NCI-H748 (cell line): ENCODE measurements at regions not wholly inside any gene's neighbourhood (a gene's known extent, or its start where the extent isn't known, plus 50 kb on each side); places are given as distances from the start of the nearest gene placed in this dataset.

Experiments
- DNase-seq: peaks from one replicate; lab custom pipeline; 2025; ENCODE audit not compliant: unreplicated experiment; lab: John Stamatoyannopoulos, UW

DNA sequence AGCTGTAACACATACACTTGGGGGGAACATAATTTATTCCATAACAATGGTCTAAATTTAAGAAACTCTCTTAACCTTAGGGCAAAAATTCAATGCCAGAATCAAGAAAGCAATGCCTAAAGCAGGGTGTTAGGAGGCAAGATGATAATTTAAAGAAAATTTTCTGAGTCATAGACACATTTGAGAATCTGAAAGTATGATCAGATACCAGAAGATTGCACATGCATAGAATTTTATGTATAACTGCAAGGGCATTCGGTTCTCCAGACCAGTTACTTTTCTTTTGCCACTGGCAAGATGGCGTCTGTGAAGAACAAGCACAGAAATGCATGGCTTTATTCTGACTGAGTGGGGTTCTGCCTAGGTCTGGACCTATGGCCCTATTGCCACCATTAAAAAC, 64.4 kb upstream of the IPO9 start:
- DNase-seq = no peak

DNA sequence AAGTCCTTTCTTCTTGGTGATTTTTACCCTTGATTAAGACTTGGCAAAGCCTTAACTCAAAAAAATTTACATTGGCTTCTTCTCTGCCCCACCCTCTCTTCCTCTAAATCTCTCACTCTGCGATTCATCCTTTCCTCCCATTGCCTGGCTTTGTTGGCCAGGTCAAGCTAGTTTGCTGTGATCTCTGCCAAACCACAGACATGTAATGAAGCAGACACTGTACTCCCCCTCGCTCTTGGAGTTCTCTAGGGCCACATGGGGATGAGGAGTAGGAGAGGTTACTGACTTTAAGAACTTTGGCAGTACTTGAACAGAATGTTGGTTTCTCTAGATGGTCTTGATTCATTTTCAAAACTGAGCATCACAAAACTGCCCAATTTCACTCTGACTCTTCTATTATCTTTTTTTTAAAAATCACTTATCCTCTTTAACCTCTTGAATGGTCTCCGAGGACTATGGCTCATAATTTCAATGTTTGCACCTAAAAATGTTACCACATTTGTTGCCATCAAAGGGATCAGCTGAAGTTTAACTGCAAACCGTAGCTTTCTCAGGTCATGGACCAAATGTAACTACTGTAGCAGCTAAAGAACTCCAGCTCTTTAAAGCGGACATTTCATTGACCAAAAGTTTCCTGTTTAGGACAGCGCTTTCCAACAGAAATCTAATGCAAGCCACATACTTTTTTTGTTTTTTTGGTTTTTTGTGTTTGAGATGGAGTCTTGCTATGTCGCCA, 62.7 kb upstream of the IPO9 start:
- DNase-seq = no peak

GRCh38 chr1:201767339-201767738, 61.6 kb upstream of the IPO9 start:
- DNase-seq = no peak

DNA sequence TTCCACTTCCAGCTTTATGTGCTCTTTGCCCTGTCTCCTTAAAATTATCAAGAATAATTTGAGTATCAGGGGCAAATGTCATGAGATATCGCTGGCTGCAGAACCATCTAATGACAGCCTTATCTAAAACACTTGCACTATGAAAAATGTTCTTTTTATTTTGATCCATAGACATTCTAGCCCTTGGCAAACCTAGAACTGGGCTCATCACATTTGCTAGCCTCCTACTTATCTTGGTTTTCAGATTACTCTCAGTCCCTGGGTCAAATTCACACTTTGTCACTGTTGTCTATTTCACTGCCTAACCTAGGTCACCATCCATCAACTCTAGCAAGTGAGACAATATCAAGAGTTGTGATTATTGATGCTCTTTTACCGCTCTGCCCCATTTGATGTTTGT, 59.9 kb upstream of the IPO9 start:
- DNase-seq = no peak

DNA sequence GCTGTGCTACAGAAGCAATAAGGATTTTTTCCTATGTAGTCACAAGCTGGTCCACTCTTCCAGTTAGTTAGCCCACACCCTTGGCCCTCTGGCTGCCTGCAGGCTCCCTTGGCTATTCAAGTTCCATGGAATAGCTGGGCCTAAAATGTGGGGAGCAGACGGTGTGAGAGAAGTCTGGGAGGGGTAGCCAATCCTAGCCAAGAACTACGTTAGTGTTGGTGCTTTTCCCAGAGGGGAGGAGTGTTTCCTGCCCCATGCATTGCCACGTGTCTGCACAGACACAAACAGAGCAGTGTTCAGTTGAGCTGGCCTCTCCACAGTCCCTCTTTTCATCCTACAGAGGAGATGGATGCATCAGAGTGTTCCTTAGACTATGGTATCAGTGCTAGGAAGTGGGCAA, 59.0 kb upstream of the IPO9 start:
- DNase-seq = no peak

GRCh38 chr1:201771466-201771865, 57.5 kb upstream of the IPO9 start:
- no peak for DNase-seq

- DNase-seq = no peak
Observed at GRCh38 chr1:201772178-201772577, 56.8 kb upstream of the IPO9 start.

DNA sequence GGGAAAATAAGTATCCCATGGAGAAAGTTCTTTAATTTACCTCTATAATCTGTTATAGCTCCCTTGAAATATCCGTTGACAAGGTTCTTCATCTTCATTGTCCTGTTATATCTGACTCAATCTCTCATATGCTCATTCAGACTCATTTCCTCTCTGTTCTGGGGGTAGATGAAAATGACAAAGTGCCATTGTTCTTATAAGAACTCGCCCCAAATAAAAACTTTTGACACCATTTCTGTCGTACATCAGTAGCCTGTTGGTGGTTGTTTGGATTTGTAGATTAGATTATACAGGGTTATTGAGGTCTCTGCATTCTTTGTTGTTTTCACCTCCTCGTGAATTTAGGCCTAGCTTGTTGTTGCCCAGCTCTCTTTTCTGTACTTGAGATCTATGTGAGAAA, 55.2 kb upstream of the IPO9 start:
- DNase-seq = no peak

DNA sequence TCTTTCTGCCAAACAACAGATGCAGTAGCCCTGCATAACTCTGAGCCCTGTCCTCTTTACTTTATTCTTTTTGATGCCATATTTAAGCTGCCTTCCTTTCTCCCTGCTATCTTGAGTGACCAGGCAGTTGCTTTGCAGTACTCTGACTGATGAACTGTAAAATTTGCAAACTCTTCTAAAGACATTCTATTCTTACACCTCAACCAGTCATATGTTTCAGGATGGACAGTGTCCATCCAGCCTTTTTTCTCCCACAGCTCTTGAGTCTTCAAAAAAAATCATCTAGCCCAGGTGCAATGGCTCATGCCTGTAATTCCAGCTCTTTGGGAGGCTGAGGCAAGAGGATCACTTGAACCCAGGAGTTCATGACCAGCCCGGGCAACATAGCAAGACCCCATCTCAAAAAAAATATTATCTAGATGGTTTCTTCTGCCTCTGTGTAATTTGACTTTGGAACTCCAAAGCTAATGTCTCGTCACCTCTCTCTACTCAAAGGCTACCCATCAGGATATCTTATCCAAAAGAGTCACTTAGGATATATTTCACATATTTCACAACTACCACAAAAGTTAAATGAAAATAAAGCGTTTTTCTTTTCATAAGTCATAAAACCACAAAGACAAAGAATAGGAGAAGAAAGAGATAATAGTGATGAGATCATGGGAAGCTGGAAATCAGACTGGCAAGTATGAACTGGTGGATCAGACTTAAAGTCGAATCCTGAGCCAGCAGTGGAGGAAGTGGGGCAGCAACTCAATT, 54.6 kb upstream of the IPO9 start:
- no peak for DNase-seq

DNA sequence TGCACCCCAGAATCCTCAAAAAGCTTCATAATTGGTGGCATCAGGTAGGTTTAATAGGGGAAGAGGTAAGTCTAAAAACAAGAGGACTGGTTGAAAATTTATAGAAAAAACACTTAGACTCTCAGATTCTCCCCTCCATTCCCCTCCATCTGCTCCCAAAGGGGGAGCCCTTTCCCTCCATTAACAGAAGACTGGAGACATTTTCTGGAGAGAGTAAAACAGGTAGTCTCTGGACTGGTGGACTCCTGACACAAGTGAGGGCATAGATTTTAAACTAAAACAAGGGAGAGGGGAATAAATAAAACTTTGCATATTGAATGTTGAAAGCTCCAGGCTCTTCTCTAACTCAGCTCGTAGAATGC, 54.0 kb upstream of the IPO9 start:
- DNase-seq = no peak

DNA sequence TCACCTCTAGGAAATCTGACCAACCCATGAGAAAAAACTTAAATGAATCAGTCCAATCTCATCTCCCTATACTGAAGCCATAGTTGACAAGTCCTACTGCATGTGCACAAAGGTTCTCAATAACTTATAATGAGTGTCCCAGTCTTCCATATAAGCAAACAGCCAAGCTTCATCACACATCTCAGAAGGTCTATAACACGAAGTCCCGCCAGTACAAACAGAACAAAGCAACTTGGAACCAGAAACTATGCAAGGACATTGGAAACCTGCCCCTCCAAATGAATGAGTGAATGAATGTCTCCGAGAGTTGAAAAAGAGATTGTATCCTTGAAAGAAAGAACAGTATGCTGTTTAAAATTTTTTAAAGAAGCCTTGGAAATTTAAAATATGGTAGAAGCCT, 53.6 kb upstream of the IPO9 start:
- DNase-seq = no peak

- DNase-seq = no peak
Observed at GRCh38 chr1:201778279-201779065, 50.5 kb upstream of the IPO9 start.
